HG03558 (cell line): ENCODE measurements at regions not wholly inside any gene's neighbourhood (a gene's known extent, or its start where the extent isn't known, plus 50 kb on each side); places are given as distances from the start of the nearest gene placed in this dataset.

Source experiments
- ATAC-seq: cut with Tn5 transposase; IDR thresholded peaks from one replicate; pipeline ENCODE4 v1.9.1; 2021; ENCODE audit warnings: moderate number of reproducible peaks; ENCODE audit not compliant: unreplicated experiment; ENCODE audit errors: extremely low read depth

- no peak for ATAC-seq
These were observed 525.5 kb upstream of the PRKX start for GRCh38 chrX:4238916-4239315.

DNA sequence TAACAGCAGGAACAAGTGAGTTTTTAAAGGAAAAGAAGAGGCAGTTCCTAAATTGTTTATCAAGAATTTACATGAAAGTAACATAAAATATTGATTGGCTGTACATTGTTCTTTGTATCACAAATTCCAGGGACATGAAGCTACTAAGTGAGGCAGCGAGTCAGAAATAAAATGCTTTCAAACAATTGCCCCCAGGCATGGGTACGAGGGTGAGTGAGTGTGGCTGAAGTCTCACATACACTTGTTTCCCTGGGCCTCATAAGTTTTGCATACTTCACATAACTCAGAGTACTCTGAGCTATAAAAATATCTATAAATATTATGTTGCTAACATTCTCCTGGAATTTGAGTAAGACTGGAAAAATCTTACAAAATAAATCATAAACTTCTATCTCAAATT is 511.6 kb upstream of the PRKX start:
- no peak for ATAC-seq

DNA sequence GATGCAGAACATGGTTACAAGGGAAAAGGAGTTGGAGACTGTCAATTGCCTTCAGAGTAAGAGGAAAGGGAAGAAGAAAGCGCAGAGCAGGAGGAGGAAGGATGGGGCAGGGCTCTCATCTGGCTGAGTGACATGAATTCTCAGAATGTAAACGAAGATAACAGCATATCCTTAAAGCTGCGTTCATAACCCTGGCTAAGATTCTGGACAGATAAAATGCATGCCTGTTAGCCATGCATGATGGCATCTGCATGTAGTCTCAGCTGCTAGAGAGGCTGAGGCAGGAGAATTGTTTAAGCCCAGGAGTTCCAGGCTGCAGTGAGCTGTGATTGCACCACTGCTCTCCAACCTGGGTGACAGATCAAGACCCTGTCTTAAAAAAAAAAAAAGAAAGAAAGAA is 493.5 kb upstream of the PRKX start:
- no peak for ATAC-seq

DNA sequence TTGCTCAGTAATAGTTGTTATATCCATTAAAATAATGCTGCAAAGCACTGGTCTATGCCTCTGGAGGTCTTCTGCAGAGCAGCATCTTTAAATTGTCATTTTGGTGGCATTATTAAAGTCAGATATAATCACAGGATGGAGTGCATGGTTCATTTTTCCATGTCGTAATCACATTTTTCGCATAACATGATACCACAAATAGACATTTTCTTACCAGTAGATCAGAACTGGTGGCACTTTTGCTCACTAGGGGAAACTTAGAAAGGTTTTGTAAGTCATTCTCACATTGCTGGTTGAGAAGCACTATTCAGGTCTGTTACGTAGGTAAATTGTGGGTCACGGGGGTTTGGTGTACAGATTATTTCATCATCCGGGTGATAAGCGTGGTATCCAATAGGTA is 484.5 kb upstream of the PRKX start:
- ATAC-seq, result no peak

DNA sequence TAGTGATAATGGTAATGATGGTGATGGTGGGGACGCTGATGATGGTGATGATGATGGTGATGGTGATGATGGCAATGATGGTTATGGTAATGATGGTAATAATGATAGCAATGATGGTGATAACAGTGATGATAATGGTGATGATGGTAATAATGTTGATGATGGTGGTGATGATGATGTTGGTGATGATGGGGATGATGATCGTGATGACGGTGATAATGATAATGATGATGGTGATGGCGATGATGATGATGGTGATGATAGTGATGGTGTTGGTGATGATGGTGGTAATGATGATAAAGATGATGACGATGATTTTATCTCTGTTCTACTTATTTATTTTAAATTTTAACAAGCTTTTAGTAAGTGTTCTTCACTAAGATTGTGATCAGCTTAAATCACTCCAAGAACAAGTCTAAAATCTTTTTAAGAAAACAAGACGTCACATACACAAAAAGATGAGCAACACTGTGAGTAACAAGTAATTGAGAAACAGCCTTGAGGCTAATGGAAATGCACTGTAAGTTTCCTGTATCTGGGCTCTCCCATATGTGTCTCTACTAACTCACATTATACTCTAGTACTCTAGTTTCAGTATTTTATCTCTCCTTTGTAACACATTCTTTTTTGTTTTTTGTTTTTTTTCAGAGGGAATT is 480.2 kb upstream of the PRKX start:
- no peak for ATAC-seq

DNA sequence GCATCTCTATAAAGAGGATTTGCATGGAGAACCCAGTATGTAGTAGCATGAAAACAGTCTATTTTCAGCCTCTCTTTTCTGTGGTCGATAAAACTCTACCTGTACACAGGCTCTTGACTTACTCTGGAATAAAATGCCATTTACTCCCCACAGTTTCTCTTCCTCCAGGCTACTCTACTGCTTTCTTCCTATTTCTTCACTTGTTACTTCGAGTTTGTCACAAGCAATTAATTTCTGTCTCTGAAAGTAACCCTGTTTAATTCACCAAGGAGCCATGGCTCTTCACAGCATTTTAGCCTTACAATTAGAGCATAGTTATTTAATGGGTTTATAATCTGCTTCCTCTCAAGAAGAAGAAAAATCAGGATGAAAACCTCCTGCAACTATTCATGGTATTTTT is 472.9 kb upstream of the PRKX start:
- ATAC-seq, result no peak

DNA sequence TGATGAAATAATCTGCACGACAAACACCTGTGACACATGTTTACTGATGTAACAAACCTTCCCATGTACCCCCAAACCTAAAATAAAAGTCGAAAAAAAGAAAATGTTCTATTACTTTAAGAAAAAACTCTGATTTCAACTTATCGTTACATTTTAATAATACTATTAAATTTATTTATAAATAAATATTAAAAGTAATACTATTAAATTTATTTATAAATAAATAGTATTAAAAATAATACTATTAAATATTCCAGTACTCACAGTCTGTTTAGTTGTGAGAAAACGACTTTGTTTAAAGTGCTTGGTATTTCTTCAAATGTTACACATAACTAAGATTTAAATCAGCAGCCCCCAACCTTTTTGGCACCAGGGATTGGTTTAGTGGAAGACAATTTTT is 471.6 kb upstream of the PRKX start:
- no peak for ATAC-seq

GRCh38 chrX:4182408-4182806 is 469.0 kb upstream of the PRKX start:
- no peak for ATAC-seq

- ATAC-seq, result no peak
These were observed 468.4 kb upstream of the PRKX start for GRCh38 chrX:4181782-4182407.

GRCh38 chrX:4179031-4179430 is 465.6 kb upstream of the PRKX start:
- ATAC-seq, result no peak

DNA sequence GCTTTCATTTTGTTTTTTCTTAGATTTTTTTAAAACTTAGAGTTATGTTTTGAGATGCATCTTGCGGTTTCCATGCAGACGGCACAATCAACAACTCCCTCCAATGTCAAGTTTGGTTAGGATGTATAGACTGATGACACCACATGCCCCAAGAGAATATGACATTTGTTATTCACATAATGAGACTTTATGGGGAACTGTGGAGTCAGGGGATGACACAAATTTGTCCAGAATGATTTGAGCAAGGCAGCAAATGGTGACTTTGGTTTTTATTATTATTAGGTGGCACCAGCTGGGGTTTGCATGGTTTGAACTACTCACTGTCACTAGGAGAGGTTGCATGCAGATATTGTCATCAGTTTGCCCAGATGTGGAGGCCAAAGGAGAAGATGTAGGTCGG is 461.8 kb upstream of the PRKX start:
- no peak for ATAC-seq

DNA sequence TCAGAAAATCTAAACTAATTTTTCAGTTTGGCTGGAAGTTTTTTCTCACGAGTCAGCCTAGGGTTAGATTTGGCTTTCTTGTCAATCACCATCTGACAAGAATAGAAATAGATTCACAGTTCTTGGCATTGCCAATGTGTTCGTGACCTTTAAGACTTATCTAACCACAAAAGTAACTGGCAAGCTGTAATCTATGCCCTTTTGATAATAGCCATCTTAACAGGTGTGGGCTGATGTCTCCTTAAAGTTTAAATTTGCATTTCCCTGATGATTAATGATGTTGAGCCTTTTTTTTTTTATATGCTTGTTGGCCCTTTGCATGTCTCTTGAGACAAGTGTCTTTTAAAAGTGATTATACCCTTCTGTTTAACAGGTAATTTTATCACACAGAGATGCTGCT is 460.3 kb upstream of the PRKX start:
- no peak for ATAC-seq

- no peak for ATAC-seq
These were observed 438.3 kb upstream of the PRKX start for GRCh38 chrX:4151798-4152197.

DNA sequence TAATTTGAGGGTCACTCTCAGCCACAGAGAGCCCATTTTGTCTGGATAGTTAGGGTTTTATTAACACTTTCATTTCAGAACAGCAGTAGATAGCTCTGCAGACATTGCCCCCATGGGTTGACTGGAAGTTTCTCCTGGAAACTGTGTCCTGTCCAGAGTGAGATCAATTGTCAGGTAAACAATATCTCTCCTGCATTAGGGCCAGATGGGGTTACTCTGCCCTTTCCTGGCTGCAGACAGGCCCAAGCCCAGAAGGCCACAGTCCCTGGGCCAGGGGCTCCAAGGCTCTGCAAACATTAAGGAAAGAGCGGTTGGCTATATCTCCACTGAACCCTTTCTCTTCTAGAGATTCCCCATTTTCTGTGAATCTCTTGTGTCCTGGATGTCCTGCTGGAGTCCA is 436.8 kb upstream of the PRKX start:
- ATAC-seq, result no peak

GRCh38 chrX:4129626-4130025 is 416.2 kb upstream of the PRKX start:
- no peak for ATAC-seq

- ATAC-seq, result no peak
These were observed 405.4 kb upstream of the PRKX start for GRCh38 chrX:4118666-4119530.

DNA sequence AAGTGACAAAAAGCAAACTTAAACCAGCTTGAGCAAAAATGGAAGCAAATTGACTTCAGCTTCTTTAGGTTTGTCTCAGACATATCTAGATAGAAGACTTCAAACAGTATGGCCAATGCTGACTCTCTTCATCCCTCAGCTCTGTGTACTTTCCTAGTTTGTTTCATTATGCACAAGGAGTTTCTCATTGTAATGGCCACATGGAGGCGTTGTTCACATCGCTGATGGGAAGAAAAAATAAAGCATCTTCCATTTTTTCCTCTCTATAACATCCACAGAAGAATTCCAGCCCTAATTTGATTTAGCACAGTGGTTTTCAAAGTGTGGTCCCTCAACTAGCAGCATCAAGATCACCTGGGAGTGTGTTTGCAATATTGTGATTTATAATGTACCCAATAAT is 397.5 kb upstream of the PRKX start:
- no peak for ATAC-seq

DNA sequence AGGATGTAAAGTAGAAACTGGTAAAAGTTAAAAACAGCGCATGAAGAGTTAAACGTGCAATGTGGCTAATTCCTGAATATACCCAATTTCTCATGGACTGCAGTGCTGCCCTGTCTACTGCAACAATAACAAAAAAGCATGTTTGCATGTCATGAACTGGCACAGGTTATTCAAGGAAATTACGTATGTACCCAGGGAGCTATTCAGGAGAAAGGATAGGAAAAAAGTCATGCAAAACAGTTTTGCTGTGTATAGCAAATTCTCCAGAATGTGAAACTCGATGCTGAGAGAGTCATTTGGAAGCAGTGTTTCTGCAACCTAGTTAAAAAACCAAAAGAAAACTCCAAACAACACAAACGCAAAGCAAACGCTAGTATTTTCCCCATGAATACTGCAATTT is 381.5 kb upstream of the PRKX start:
- no peak for ATAC-seq

GRCh38 chrX:4091046-4091760 is 377.8 kb upstream of the PRKX start:
- no peak for ATAC-seq

- no peak for ATAC-seq
These were observed 346.4 kb upstream of the PRKX start for GRCh38 chrX:4059893-4060292.

GRCh38 chrX:4043951-4044350 is 330.5 kb upstream of the PRKX start:
- no peak for ATAC-seq
